Lung (tissue), 11 donors: ENCODE measurements at regions not wholly inside any gene's neighbourhood (a gene's known extent, or its start where the extent isn't known, plus 50 kb on each side); places are given as distances from the start of the nearest gene placed in this dataset.

Experiments
- ATAC-seq: fragments of 200-7000 bp; cut with Tn5 transposase; one replicate; pipeline ENCODE4 v1.9.1; 2020; ENCODE audit warnings: moderate number of reproducible peaks; ENCODE audit not compliant: insufficient read depth, low FRiP score
- DNase-seq, 3 donors: peaks; one replicate each; pipeline ENCODE4 v3.0.0-alpha.2; 2013 to 2017
- H3K27ac ChIP-seq, 2 donors: one replicate each; pipeline ENCODE4 v1.5.1; 2013; ENCODE audit warnings: mild to moderate bottlenecking in 2 of 2, moderate library complexity in 2 of 2, control low read depth in 1 of 2, inconsistent platforms in 1 of 2, low read depth in 1 of 2, low read length in 1 of 2
- H3K27me3 ChIP-seq, 3 donors: one replicate each; pipeline ENCODE4 v1.5.1; 2013; ENCODE audit warnings: low read length in 2 of 3; ENCODE audit not compliant: control insufficient read depth in 3 of 3, insufficient read depth in 3 of 3
- H3K36me3 ChIP-seq, 4 donors: one replicate each; pipeline ENCODE4 v1.5.1; 2013; ENCODE audit warnings: low read length in 4 of 4, mild to moderate bottlenecking in 1 of 4, moderate library complexity in 1 of 4; ENCODE audit not compliant: control insufficient read depth in 4 of 4, insufficient read depth in 4 of 4
- H3K4me1 ChIP-seq, 5 donors: one replicate each; pipeline ENCODE4 v1.5.1; 2013; ENCODE audit warnings: low read length in 5 of 5, mild to moderate bottlenecking in 2 of 5, moderate library complexity in 1 of 5; ENCODE audit not compliant: control insufficient read depth in 5 of 5, insufficient read depth in 5 of 5
- H3K4me3 ChIP-seq: one replicate; pipeline ENCODE4 v1.5.1; 2013; ENCODE audit warnings: mild to moderate bottlenecking, control low read depth, moderate library complexity
- H3K9ac ChIP-seq, 2 donors: one replicate each; pipeline ENCODE4 v1.5.1; 2013; ENCODE audit warnings: low read length in 2 of 2, control low read depth in 1 of 2; ENCODE audit not compliant: insufficient read depth in 1 of 2
- H3K9me3 ChIP-seq, 4 donors: one replicate each; pipeline ENCODE4 v1.5.1; 2013; ENCODE audit warnings: low read length in 3 of 4, mild to moderate bottlenecking in 1 of 4, moderate library complexity in 1 of 4; ENCODE audit not compliant: control insufficient read depth in 4 of 4, insufficient read depth in 3 of 4
- WGBS, 2 donors: extraction: QIAGEN DNeasy Blood & Tissue Kit; methylation state at CpG; one replicate each; pipeline ENCODE4 v1.1.7; 2013; 5-methylcytosine and 5-hydroxymethylcytosine counted together
- TF ChIP-seq, protein P1 (sequence below): IDR thresholded peaks from 2 replicates; pipeline ENCODE4 v1.5.1; 2012; ENCODE audit warnings: mild to moderate bottlenecking; ENCODE audit errors: control extremely low read depth, extremely low read depth
- donor health status: control.
- donor health status: control.
- donor health status: Bipolar disorder and iron deficiency.
- donor health status: healthy.
- donor health status: DM: yes; HTN: yes; CAD: no.

DNA sequence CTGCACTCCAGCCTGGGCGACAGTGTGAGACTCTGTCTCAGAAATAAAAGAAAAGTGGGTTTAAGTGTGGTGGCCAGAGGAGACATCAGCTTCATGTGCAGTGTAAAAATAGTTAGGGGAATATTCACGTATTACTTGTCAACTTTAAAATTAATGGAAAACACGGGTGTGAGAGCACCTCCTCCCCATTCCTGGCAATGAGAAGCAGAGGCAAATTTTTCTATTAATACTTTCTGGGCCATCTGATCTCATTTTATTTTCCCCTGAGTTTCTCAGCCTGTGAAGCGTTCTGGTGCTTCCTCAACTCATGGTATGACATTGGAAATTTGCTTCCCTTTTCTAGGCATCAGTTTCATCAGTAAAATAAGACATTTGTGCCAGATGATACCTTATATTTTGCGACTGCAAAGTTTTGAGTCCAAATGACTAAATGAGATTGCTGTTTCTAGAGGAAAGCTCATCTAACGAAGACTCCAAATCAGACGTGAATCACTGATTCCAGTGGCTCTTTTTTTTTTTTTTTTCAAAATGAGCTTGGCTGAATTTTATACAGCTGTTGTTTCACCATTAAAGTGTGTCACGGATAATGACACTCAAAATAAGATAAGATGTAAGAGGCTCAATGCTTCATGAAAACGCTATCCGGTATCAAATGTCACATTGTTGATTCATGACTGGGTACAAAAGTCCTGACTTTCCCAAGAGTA, 104.6 kb downstream of the MSX2 start:
- no peak for ATAC-seq

DNA sequence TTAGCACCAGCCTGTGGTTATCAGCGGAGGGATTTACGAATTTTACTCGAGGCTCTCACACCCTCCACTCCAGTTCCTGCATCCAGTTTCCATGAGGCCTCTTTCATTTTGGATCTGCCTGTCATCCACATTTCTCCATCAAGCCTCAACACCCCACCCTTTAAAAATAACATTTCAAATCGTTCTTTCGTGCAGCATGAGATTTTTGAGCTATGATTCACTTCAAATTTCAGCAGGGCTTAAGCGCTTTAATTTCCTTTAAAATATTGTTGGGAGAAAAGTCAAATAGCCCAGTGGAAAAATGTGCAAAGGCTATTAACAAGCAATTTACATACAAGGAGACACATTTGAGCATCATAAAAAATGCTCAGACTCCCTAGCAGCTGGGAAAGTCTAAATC, 103.2 kb downstream of the MSX2 start:
- Histone ChIP-seq H3K9ac (no peak overlapping the region), H3K4me3 (no peak overlapping the region), H3K9me3 (peaks cover 0 to 5% (median 0%) of the 10 kb centered on the region in 4 donors), H3K27me3 (no peaks in the 10 kb centered on the region), H3K36me3 (no peaks in the 10 kb centered on the region), H3K4me1 (peaks cover 0 to 11% (median 0%) of the 10 kb centered on the region in 5 donors), H3K27ac (no peak overlapping the region)
- 82 to 91% methylated on average over 6 of the region's 6 CpGs for WGBS, 2 donors
- TF ChIP-seq, protein P1, sequence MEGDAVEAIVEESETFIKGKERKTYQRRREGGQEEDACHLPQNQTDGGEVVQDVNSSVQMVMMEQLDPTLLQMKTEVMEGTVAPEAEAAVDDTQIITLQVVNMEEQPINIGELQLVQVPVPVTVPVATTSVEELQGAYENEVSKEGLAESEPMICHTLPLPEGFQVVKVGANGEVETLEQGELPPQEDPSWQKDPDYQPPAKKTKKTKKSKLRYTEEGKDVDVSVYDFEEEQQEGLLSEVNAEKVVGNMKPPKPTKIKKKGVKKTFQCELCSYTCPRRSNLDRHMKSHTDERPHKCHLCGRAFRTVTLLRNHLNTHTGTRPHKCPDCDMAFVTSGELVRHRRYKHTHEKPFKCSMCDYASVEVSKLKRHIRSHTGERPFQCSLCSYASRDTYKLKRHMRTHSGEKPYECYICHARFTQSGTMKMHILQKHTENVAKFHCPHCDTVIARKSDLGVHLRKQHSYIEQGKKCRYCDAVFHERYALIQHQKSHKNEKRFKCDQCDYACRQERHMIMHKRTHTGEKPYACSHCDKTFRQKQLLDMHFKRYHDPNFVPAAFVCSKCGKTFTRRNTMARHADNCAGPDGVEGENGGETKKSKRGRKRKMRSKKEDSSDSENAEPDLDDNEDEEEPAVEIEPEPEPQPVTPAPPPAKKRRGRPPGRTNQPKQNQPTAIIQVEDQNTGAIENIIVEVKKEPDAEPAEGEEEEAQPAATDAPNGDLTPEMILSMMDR = no peak
- ATAC-seq (no peak), DNase-seq (no peak)

More for the DNA sequence above, 104.6 kb downstream of the MSX2 start:
- Histone ChIP-seq H3K9ac (no peak overlapping the region), H3K9me3 (peaks cover 0 to 3% (median 0%) of the 10 kb centered on the region in 4 donors), H3K27ac (no peak overlapping the region), H3K4me1 (peaks cover 0 to 11% (median 0%) of the 10 kb centered on the region in 5 donors), H3K4me3 (no peak overlapping the region), H3K36me3 (no peaks in the 10 kb centered on the region), H3K27me3 (no peaks in the 10 kb centered on the region)
- 58 to 75% methylated on average over 10 of the region's 10 CpGs for WGBS, 2 donors
- TF ChIP-seq, protein P1 = no peak
- DNase-seq = no peak

DNA sequence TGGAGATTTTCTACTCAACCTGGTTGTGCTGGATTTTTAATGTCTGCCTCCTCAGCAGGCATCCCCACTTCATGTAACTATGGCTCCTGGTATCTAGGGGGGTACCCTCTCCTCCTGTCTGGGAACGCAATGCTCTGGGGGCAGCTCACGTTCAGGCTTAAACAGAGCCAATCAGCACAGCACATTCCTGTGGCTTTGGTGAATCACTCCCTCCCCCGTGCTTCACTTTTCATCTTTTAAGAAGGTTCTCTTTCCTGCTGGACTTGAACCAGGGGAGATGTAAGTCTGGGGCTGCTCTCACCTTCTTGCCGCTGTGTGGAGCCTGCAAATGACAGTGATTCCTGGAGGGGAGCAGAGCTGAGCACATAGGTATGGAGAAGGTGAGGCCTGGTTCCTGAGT, 101.2 kb downstream of the MSX2 start:
- Histone ChIP-seq H3K4me1 (peaks cover 0 to 3% (median 0%) of the 10 kb centered on the region in 5 donors), H3K36me3 (no peaks in the 10 kb centered on the region), H3K9me3 (peaks cover 0 to 7% (median 1%) of the 10 kb centered on the region in 4 donors), H3K9ac (no peak overlapping the region), H3K4me3 (no peak overlapping the region), H3K27me3 (no peaks in the 10 kb centered on the region), H3K27ac (no peak overlapping the region)
- DNase-seq (no peak), ATAC-seq (no peak)
- 69 to 81% methylated on average over 4 of the region's 4 CpGs for WGBS, 2 donors
- TF ChIP-seq, protein P1 = no peak
